Fibroblast of villous mesenchyme (primary cell): ENCODE measurements at regions not wholly inside any gene's neighbourhood (a gene's known extent, or its start where the extent isn't known, plus 50 kb on each side); places are given as distances from the start of the nearest gene placed in this dataset.

Experiments used
- DNase-seq: peaks from one replicate; pipeline ENCODE4 v3.0.0-alpha.2; 2010; ENCODE audit warnings: low read depth
- H3K4me3 ChIP-seq: 2 replicates; pipeline ENCODE4 v1.5.1; 2011; ENCODE audit warnings: low read depth, mild to moderate bottlenecking, low read length
- CTCF ChIP-seq: IDR thresholded peaks from 2 replicates; pipeline ENCODE4 v1.5.1; 2012; ENCODE audit warnings: low read depth, mild to moderate bottlenecking, low read length; ENCODE audit not compliant: insufficient read depth

GRCh38 chr5:30627945-30628344, 565.5 kb upstream of the CDH6 start:
- no peak for DNase-seq
- TF ChIP-seq CTCF, result no peak
- no peak overlapping the region for H3K4me3 ChIP-seq

GRCh38 chr5:30626557-30626956, 566.9 kb upstream of the CDH6 start:
- no peak overlapping the region for H3K4me3 ChIP-seq
- DNase-seq, result no peak
- TF ChIP-seq CTCF, result no peak

GRCh38 chr5:30620481-30621085, 572.9 kb upstream of the CDH6 start:
- DNase-seq, result no peak
- no peak for TF ChIP-seq CTCF
- no peak overlapping the region for H3K4me3 ChIP-seq

- H3K4me3 ChIP-seq, result no peak overlapping the region
- DNase-seq, result no peak
- no peak for TF ChIP-seq CTCF
Measured at GRCh38 chr5:30608501-30608900, 585.0 kb upstream of the CDH6 start.

- no peak for TF ChIP-seq CTCF
- DNase-seq, result no peak
- no peak overlapping the region for H3K4me3 ChIP-seq
Measured at GRCh38 chr5:30607301-30607894, 586.1 kb upstream of the CDH6 start.

GRCh38 chr5:30605693-30606268, 587.7 kb upstream of the CDH6 start:
- DNase-seq, result no peak
- no peak overlapping the region for H3K4me3 ChIP-seq
- no peak for TF ChIP-seq CTCF
